Skeletal muscle tissue (tissue), 3 donors: ENCODE measurements at regions not wholly inside any gene's neighbourhood (a gene's known extent, or its start where the extent isn't known, plus 50 kb on each side); places are given as distances from the start of the nearest gene placed in this dataset.

Source experiments
- H3K27ac ChIP-seq: one replicate; pipeline ENCODE4 v1.7.0; 2013; ENCODE audit warnings: mild to moderate bottlenecking, low read depth, low read length, inconsistent platforms
- H3K27me3 ChIP-seq, 3 donors: one replicate each; pipeline ENCODE4 v1.7.0; 2013; ENCODE audit warnings: low read length in 3 of 3; ENCODE audit not compliant: control insufficient read depth in 3 of 3, insufficient read depth in 3 of 3
- H3K36me3 ChIP-seq, 3 donors: one replicate each; pipeline ENCODE4 v1.7.0; 2013; ENCODE audit warnings: low read length in 3 of 3; ENCODE audit not compliant: control insufficient read depth in 3 of 3, insufficient read depth in 3 of 3
- H3K4me1 ChIP-seq, 3 donors: one replicate each; pipeline ENCODE4 v1.7.0; 2013; ENCODE audit warnings: low read length in 3 of 3, mild to moderate bottlenecking in 3 of 3; ENCODE audit not compliant: control insufficient read depth in 3 of 3, insufficient read depth in 3 of 3
- H3K4me3 ChIP-seq, 3 donors: one replicate each; pipeline ENCODE4 v1.7.0; 2013; ENCODE audit warnings: low read length in 3 of 3
- H3K9ac ChIP-seq, 3 donors: one replicate each; pipeline ENCODE4 v1.7.0; 2013; ENCODE audit warnings: low read length in 3 of 3, mild to moderate bottlenecking in 3 of 3, moderate library complexity in 2 of 3, low read depth in 1 of 3
- H3K9me3 ChIP-seq, 3 donors: one replicate each; pipeline ENCODE4 v1.7.0; 2013; ENCODE audit warnings: low read length in 3 of 3; ENCODE audit not compliant: control insufficient read depth in 3 of 3
- donor health status: Osteomylitis.

DNA sequence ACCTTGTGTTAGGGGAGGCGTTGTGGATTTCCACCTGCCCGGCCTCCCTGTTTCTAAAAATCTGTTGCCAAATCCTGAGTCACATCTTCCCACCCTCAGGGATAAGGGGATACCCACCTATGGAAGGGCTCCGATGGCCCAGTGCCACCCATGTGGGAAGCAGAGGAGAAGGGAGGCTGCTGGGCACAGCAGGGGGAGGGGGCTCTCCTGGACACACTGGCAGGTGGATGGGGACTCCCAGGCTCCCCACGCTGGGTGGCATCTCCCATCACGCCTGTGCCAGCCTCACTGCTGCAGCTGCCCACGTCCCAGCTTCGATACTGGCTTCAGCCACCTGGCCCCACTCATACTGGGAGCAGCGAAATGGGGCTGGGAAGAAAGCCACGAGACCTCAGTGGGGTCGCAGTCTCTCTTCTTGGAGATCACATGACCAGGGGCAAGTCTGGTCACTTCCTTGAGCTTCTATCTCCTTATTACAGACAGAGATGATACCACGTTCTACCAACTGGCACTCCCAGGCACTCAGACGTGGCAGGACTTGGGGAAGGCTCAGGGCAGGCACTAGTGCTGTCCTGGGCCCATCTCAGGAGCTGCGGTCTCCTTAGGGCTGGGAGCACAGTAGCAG lies 72.2 kb downstream of the PITPNM2 start:
- H3K9ac ChIP-seq, result no peak overlapping the region
- H3K4me3 ChIP-seq, result no peak overlapping the region
- no peaks in the 10 kb centered on the region for H3K9me3 ChIP-seq
- peaks cover 29 to 44% (median 38%) of the 10 kb centered on the region in 3 donors for H3K4me1 ChIP-seq
- no peaks in the 10 kb centered on the region for H3K27me3 ChIP-seq
- no peak overlapping the region for H3K27ac ChIP-seq
- H3K36me3 ChIP-seq, result no peaks in the 10 kb centered on the region

GRCh38 chr12:123078120-123078465 lies 72.8 kb downstream of the PITPNM2 start:
- Histone ChIP-seq H3K27me3 (no peaks in the 10 kb centered on the region), H3K9ac (no peak overlapping the region), H3K36me3 (no peaks in the 10 kb centered on the region), H3K27ac (no peak overlapping the region), H3K4me1 (peaks cover 25 to 42% (median 33%) of the 10 kb centered on the region in 3 donors), H3K4me3 (no peak overlapping the region), H3K9me3 (no peaks in the 10 kb centered on the region)

DNA sequence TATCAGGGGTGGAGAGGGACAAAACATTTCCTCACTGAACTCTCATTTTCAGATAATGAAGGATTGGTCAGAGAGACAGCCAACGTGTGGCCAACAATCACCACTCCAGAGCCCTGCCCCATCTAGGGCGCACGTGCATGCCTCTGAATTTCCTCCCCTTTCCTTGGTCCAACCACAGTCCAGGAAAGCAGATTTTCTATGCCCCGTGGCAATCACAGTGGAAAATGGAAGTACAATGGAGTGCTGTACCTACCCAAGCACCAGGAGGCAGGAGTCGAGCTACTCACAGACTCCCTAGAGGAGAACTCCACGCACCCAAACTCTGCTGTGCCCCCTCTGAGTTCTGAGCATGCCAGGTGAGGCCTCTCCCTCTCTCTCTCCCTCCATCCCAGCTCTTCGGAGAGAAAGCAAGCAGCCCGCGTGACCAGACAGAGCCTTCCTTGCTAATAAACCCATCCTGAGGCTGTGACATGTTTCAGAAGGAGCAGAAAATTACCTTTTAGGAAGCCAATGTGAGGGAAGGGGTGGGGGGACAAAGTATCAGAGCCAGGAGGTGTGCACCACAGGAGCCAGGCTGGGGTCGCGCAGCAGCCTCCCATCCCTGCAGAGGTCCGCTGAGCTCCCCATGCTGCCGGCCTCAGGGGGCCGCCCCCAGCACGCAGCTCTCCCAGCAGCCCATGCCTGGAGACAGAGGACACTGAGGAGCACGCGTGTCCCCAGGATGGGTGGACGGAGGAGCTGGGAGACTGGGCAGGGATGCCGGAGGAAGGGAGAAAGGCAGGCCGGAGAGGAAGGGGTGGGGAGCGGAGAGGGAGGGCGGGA lies 73.4 kb downstream of the PITPNM2 start:
- Histone ChIP-seq H3K27ac (no peak overlapping the region), H3K4me3 (no peak overlapping the region), H3K4me1 (peaks cover 25 to 42% (median 33%) of the 10 kb centered on the region in 3 donors), H3K36me3 (no peaks in the 10 kb centered on the region), H3K9me3 (no peaks in the 10 kb centered on the region), H3K9ac (peak overlapping the region in 1 of 3 donors; percentile 35), H3K27me3 (no peaks in the 10 kb centered on the region)

DNA sequence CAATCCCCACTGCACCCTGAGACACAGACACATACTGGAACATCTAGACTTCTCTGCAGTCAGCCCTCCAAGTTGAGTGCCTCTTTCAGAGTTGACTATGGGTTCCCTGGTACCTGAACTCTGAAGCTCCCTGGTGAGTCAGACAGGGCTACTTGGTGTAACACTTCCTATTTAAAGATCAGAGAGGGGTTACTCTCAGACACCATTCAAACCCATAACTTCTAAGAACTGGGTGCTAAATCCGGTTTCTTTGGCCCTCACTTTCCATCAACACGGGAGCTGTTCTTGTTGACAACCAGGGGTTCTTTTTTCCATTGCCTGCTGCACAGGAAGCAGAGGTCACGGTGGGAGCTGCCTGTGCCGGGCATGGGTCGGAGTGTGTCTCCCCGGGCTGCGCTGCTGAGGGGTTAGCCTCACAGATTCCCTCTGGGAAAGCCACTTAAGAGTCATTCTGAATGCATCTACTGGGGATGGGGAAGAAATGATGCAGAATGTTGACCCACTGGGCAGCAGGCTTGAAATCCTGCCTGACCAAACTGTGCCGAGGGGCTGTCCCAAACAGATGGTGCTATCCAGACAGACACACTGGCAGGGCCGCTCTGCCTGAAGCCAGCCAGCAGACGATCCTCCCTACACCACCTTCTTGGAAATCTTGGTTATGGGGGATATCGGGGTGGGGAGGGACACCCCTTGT lies 74.1 kb downstream of the PITPNM2 start:
- Histone ChIP-seq H3K27ac (peak overlapping the region; percentile 49), H3K4me1 (peaks cover 31 to 50% (median 41%) of the 10 kb centered on the region in 3 donors), H3K36me3 (no peaks in the 10 kb centered on the region)

GRCh38 chr12:123075646-123076171 lies 75.2 kb downstream of the PITPNM2 start:
- Histone ChIP-seq H3K27me3 (no peaks in the 10 kb centered on the region), H3K9ac (no peak overlapping the region), H3K9me3 (no peaks in the 10 kb centered on the region), H3K27ac (no peak overlapping the region), H3K36me3 (no peaks in the 10 kb centered on the region), H3K4me3 (no peak overlapping the region), H3K4me1 (peaks cover 41 to 60% (median 51%) of the 10 kb centered on the region in 3 donors)

More for the DNA sequence above, 74.1 kb downstream of the PITPNM2 start:
- Histone ChIP-seq H3K9me3 (no peaks in the 10 kb centered on the region), H3K27me3 (no peaks in the 10 kb centered on the region), H3K9ac (peak overlapping the region in 1 of 3 donors; percentile 35), H3K4me3 (no peak overlapping the region)

DNA sequence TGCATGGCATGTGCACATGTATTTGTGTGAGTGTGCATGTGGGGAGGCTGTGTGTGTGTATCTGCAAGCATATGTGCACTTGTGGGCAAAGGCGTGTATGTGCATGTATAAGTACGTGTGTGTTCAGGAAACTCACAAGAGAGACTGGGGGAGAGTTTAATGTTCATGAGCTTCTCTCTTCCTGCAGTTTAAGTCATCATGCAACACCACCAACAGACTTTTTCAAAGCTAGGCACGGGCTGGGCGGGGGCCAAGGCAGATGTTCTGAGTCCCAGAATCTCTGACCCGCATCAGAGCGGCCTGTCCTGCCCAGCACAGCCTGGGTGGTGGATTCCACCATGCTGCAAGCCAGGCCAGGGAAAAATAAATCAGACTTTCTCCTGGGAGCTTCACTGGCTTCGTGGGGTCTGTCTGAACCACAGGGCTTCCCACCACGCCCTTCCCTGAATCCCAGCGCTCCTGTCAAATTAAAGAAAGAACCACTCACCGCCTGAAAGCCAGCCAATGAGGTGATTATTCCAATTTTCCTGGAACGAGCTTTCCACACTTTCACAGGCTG lies 75.7 kb downstream of the PITPNM2 start:
- Histone ChIP-seq H3K27ac (no peak overlapping the region), H3K4me3 (no peak overlapping the region), H3K27me3 (no peaks in the 10 kb centered on the region), H3K9ac (peak overlapping the region in 1 of 3 donors; percentile 16), H3K4me1 (peaks cover 47 to 65% (median 57%) of the 10 kb centered on the region in 3 donors), H3K36me3 (no peaks in the 10 kb centered on the region), H3K9me3 (no peaks in the 10 kb centered on the region)

- Histone ChIP-seq H3K9me3 (no peaks in the 10 kb centered on the region), H3K4me3 (no peak overlapping the region), H3K4me1 (peaks cover 54 to 75% (median 65%) of the 10 kb centered on the region in 3 donors), H3K27ac (no peak overlapping the region), H3K36me3 (no peaks in the 10 kb centered on the region), H3K27me3 (no peaks in the 10 kb centered on the region), H3K9ac (no peak overlapping the region)
Measured at GRCh38 chr12:123073962-123074801, 76.7 kb downstream of the PITPNM2 start.

DNA sequence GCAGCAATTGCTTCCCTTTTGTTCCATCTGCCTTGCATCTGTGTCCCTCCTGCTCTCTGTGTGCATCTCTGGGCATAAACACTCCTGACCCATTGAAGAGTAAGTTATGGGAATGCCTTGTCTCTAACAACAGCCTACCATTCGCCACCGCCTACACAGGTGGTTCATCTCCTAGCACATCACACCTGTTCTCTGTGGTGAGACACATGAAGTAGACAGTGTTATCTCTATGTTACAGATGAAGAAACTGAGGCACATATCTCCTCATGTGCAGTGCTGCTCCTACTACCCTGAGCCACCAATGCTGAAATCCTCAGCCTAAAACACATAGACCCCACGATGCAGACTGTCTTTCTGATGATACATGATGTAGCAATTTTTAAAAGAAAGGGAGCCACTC lies 77.6 kb downstream of the PITPNM2 start:
- H3K4me3 ChIP-seq, result no peak overlapping the region
- H3K27ac ChIP-seq, result no peak overlapping the region
- H3K36me3 ChIP-seq, result no peaks in the 10 kb centered on the region
- peaks cover 54 to 75% (median 65%) of the 10 kb centered on the region in 3 donors for H3K4me1 ChIP-seq
- H3K9me3 ChIP-seq, result no peaks in the 10 kb centered on the region
- no peaks in the 10 kb centered on the region for H3K27me3 ChIP-seq
- no peak overlapping the region for H3K9ac ChIP-seq

DNA sequence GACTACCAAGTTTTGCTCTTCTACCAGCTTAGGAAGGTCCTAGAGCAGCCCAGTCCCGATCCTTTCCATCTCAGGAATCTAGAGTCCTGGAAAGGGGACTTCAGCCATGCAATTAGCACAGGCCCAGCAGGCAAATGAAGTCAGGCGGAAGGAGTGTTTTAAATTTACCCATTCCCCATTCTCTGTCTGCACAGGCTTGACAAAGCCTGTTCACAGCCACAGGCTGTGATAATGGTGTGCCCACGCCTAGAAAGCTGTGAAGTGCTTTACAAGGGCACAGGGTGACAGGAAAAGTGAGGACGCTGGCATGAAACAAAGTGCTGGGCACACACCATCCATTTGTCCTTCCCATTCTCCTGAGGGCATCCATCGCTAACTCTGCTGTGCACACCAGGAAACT lies 79.0 kb downstream of the PITPNM2 start:
- Histone ChIP-seq H3K27ac (no peak overlapping the region), H3K4me3 (peak overlapping the region in 1 of 3 donors; percentile 29), H3K9ac (peak overlapping the region in 1 of 3 donors; percentile 69), H3K4me1 (peaks cover 54 to 74% (median 67%) of the 10 kb centered on the region in 3 donors), H3K27me3 (no peaks in the 10 kb centered on the region), H3K9me3 (no peaks in the 10 kb centered on the region), H3K36me3 (no peaks in the 10 kb centered on the region)
